H9 (cell line): ENCODE measurements at regions not wholly inside any gene's neighbourhood (a gene's known extent, or its start where the extent isn't known, plus 50 kb on each side); places are given as distances from the start of the nearest gene placed in this dataset.

Experiments
- DNase-seq: peaks from one replicate; pipeline ENCODE4 v3.0.0-alpha.2; 2017
- H2AFZ ChIP-seq: one replicate; pipeline ENCODE4 v1.6.1; 2013; ENCODE audit warnings: mild to moderate bottlenecking, low read length, control low read depth, moderate library complexity
- H2AK5ac ChIP-seq: 2 replicates; pipeline ENCODE4 v1.6.1; 2013; ENCODE audit warnings: low read length, control low read depth, mixed read lengths; ENCODE audit not compliant: insufficient read length
- H2BK120ac ChIP-seq: one replicate; pipeline ENCODE4 v1.6.1; 2013; ENCODE audit warnings: low read depth, mild to moderate bottlenecking, low read length, control low read depth, inconsistent platforms; ENCODE audit not compliant: poor library complexity, severe bottlenecking
- H2BK12ac ChIP-seq: 2 replicates; pipeline ENCODE4 v1.6.1; 2013; ENCODE audit warnings: low read length, control low read depth, mixed read lengths, low read depth; ENCODE audit not compliant: insufficient read length
- H2BK15ac ChIP-seq: 2 replicates; pipeline ENCODE4 v1.6.1; 2013; ENCODE audit warnings: low read depth, low read length, control low read depth
- H2BK20ac ChIP-seq: one replicate; pipeline ENCODE4 v1.6.1; 2013; ENCODE audit warnings: low read depth, mild to moderate bottlenecking, low read length, control low read depth, inconsistent platforms; ENCODE audit not compliant: poor library complexity, severe bottlenecking
- H2BK5ac ChIP-seq: 2 replicates; pipeline ENCODE4 v1.6.1; 2013; ENCODE audit warnings: low read length, control low read depth, mixed read lengths; ENCODE audit not compliant: insufficient read length
- H3K14ac ChIP-seq: 2 replicates; pipeline ENCODE4 v1.6.1; 2013; ENCODE audit warnings: low read length, control low read depth; ENCODE audit not compliant: insufficient read depth
- H3K18ac ChIP-seq: 2 replicates; pipeline ENCODE4 v1.6.1; 2013; ENCODE audit warnings: low read depth, mild to moderate bottlenecking, mixed read lengths, low read length, control low read depth; ENCODE audit not compliant: insufficient read length
- H3K23ac ChIP-seq: 2 replicates; pipeline ENCODE4 v1.6.1; 2013; ENCODE audit warnings: low read length, control low read depth, mixed read lengths, low read depth; ENCODE audit not compliant: insufficient read length
- H3K23me2 ChIP-seq: 2 replicates; pipeline ENCODE4 v1.6.1; 2013; ENCODE audit warnings: low read depth, mild to moderate bottlenecking, mixed read lengths, low read length, control low read depth; ENCODE audit not compliant: insufficient read length, poor library complexity, severe bottlenecking
- H3K27ac ChIP-seq: 2 replicates; pipeline ENCODE4 v1.5.1; 2013; ENCODE audit warnings: low read length, control low read depth, mixed read lengths, low read depth; ENCODE audit not compliant: insufficient read length
- H3K27me3 ChIP-seq: 2 replicates; pipeline ENCODE4 v1.6.1; 2013; ENCODE audit warnings: low read length, control low read depth, inconsistent platforms; ENCODE audit not compliant: insufficient read depth
- H3K4ac ChIP-seq: 2 replicates; pipeline ENCODE4 v1.6.1; 2013; ENCODE audit warnings: low read depth, mild to moderate bottlenecking, control low read depth, inconsistent platforms, low read length, moderate library complexity
- H3K4me1 ChIP-seq: 2 replicates; pipeline ENCODE4 v1.6.1; 2013; ENCODE audit warnings: low read length, control low read depth, inconsistent platforms; ENCODE audit not compliant: insufficient read depth
- H3K4me2 ChIP-seq: 2 replicates; pipeline ENCODE4 v1.6.1; 2013; ENCODE audit warnings: low read length, control low read depth, mixed read lengths; ENCODE audit not compliant: insufficient read length, insufficient read depth
- H3K56ac ChIP-seq: 2 replicates; pipeline ENCODE4 v1.6.1; 2013; ENCODE audit warnings: low read depth, mild to moderate bottlenecking, mixed read lengths, low read length, control low read depth; ENCODE audit not compliant: insufficient read length
- H3K79me1 ChIP-seq: 2 replicates; pipeline ENCODE4 v1.6.1; 2013; ENCODE audit warnings: low read depth, mild to moderate bottlenecking, moderate library complexity, low read length, control low read depth, inconsistent platforms; ENCODE audit not compliant: insufficient read depth, poor library complexity, severe bottlenecking
- H3K79me2 ChIP-seq: 2 replicates; pipeline ENCODE4 v1.6.1; 2013; ENCODE audit warnings: low read length, control low read depth, inconsistent platforms; ENCODE audit not compliant: insufficient read depth
- H3K9ac ChIP-seq: 2 replicates; pipeline ENCODE4 v1.6.1; 2013; ENCODE audit warnings: low read length, control low read depth, mixed read lengths; ENCODE audit not compliant: insufficient read length; ENCODE audit errors: extremely low read depth
- H3K9me3 ChIP-seq: one replicate; pipeline ENCODE4 v1.6.1; 2013; ENCODE audit warnings: low read depth, low read length, inconsistent platforms; ENCODE audit not compliant: control insufficient read depth
- H3T11ph ChIP-seq: one replicate; pipeline ENCODE4 v1.6.1; 2013; ENCODE audit warnings: mild to moderate bottlenecking, low read length, control low read depth, inconsistent platforms
- H4K20me1 ChIP-seq: one replicate; pipeline ENCODE4 v1.6.1; 2013; ENCODE audit not compliant: control insufficient read depth, insufficient read length, insufficient read depth
- H4K5ac ChIP-seq: 2 replicates; pipeline ENCODE4 v1.6.1; 2013; ENCODE audit warnings: low read depth, mild to moderate bottlenecking, mixed read lengths, low read length, control low read depth; ENCODE audit not compliant: insufficient read length
- H4K8ac ChIP-seq: replicated peaks from 2 replicates; pipeline ENCODE4 v1.6.1; 2013; ENCODE audit warnings: low read length, control low read depth, mixed read lengths, low read depth; ENCODE audit not compliant: insufficient read length
- H4K91ac ChIP-seq: 2 replicates; pipeline ENCODE4 v1.6.1; 2013; ENCODE audit warnings: low read depth, mild to moderate bottlenecking, moderate library complexity, mixed read lengths, low read length, control low read depth; ENCODE audit not compliant: insufficient read length
- H3K27ac Mint-ChIP-seq, 3 experiments: 2 replicates in 2 of 3; 3 replicates in 1 of 3; pipeline ENCODE4 v1.8.0; 2020 to 2021; ENCODE audit warnings: mixed read lengths in 3 of 3, mild to moderate bottlenecking in 1 of 3, moderate library complexity in 1 of 3
- H3K27me3 Mint-ChIP-seq: 2 replicates; pipeline ENCODE4 v1.8.0; 2021; ENCODE audit warnings: low read depth, mild to moderate bottlenecking, moderate library complexity, mixed read lengths
- H3K36me3 Mint-ChIP-seq, 3 experiments: 2 replicates in 2 of 3; 3 replicates in 1 of 3; pipeline ENCODE4 v1.8.0; 2020 to 2021; ENCODE audit warnings: low read depth in 3 of 3, mixed read lengths in 3 of 3; ENCODE audit not compliant: insufficient read depth in 1 of 3
- H3K4me1 Mint-ChIP-seq, 2 experiments: 2 replicates each; pipeline ENCODE4 v1.8.0; 2020; ENCODE audit warnings: mixed read lengths in 2 of 2
- H3K4me3 Mint-ChIP-seq, 2 experiments: 2 replicates in 1 of 2; 3 replicates in 1 of 2; pipeline ENCODE4 v1.8.0; 2020 to 2021; ENCODE audit warnings: mild to moderate bottlenecking in 2 of 2, mixed read lengths in 2 of 2, moderate library complexity in 1 of 2
- H3K9me3 Mint-ChIP-seq, 2 experiments: 2 replicates in 1 of 2; 3 replicates in 1 of 2; pipeline ENCODE4 v1.8.0; 2020; ENCODE audit warnings: mild to moderate bottlenecking in 2 of 2, mixed read lengths in 2 of 2, moderate library complexity in 1 of 2
- WGBS: extraction: QIAGEN DNeasy Blood & Tissue Kit; methylation state at CpG from one replicate; pipeline ENCODE4 v1.1.7; 2013; ENCODE audit warnings: missing lambda C conversion rate, low lambda C conversion rate, mixed read lengths; ENCODE audit not compliant: insufficient read length; ENCODE audit errors: extremely low coverage; 5-methylcytosine and 5-hydroxymethylcytosine counted together
- TF ChIP-seq, protein P1 (sequence below): fragments of 200-600 bp; sonication (generic); conservative IDR thresholded peaks from 3 replicates; pipeline ENCODE4 v1.8.0; 2021; ENCODE audit warnings: antibody characterized with exemption, mild to moderate bottlenecking

DNA sequence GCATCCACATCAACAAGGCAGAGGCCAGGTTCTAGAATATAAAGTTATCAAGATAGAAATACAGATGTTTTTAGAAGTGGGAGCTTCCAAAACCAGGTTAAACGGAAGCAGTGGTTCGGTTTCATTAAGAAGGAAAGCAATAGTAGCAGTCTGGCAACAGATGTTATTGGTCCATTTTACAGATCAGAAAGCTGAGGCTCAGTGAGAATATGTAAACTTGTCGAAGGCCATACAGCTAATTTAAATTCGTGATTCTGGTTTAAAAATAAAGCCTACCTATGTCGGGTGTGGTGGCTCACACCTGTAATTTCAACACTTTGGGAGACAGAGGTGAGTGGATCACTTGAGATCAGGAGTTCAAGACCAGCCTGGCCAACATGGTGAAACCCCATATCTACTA is 160.6 kb downstream of the ARRDC3 start:
- Histone ChIP-seq H4K5ac (no peak overlapping the region), H2AFZ (no peak overlapping the region), H3K23me2 (no peaks in the 10 kb centered on the region), H3T11ph (no peak overlapping the region), H3K56ac (no peak overlapping the region), H3K27me3 (no peaks in the 10 kb centered on the region), H3K4me1 (no peaks in the 10 kb centered on the region), H4K8ac (no peak overlapping the region), H2BK12ac (no peak overlapping the region), H2BK20ac (no peak overlapping the region), H3K23ac (no peak overlapping the region), H2BK5ac (no peak overlapping the region), H3K4me2 (no peak overlapping the region), H3K18ac (no peak overlapping the region), H3K79me2 (no peaks in the 10 kb centered on the region; the same call in 1 of the 2 replicates), H4K20me1 (no peaks in the 10 kb centered on the region), H3K79me1 (no peaks in the 10 kb centered on the region), H2AK5ac (no peak overlapping the region), H3K14ac (no peak overlapping the region), H2BK120ac (no peak overlapping the region), H4K91ac (no peak overlapping the region), H3K9me3 (no peaks in the 10 kb centered on the region), H3K27ac (no peak overlapping the region), H3K4ac (no peak overlapping the region), H2BK15ac (no peak overlapping the region), H3K9ac (no peak overlapping the region)
- no CpG with 5 or more reads among the region's 5 CpGs for WGBS
- TF ChIP-seq, protein P1, sequence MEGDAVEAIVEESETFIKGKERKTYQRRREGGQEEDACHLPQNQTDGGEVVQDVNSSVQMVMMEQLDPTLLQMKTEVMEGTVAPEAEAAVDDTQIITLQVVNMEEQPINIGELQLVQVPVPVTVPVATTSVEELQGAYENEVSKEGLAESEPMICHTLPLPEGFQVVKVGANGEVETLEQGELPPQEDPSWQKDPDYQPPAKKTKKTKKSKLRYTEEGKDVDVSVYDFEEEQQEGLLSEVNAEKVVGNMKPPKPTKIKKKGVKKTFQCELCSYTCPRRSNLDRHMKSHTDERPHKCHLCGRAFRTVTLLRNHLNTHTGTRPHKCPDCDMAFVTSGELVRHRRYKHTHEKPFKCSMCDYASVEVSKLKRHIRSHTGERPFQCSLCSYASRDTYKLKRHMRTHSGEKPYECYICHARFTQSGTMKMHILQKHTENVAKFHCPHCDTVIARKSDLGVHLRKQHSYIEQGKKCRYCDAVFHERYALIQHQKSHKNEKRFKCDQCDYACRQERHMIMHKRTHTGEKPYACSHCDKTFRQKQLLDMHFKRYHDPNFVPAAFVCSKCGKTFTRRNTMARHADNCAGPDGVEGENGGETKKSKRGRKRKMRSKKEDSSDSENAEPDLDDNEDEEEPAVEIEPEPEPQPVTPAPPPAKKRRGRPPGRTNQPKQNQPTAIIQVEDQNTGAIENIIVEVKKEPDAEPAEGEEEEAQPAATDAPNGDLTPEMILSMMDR, result no peak
- no peak overlapping the region for H3K27ac Mint-ChIP-seq
- H3K9me3 Mint-ChIP-seq, result no peaks in the 10 kb centered on the region
- no peak overlapping the region for H3K4me3 Mint-ChIP-seq
- H3K27me3 Mint-ChIP-seq, result no peaks in the 10 kb centered on the region
- peaks cover 0 to 5% of the 10 kb centered on the region in 2 experiments; a peak in 3 of 4 replicates for H3K4me1 Mint-ChIP-seq
- DNase-seq, result no peak
- H3K36me3 Mint-ChIP-seq, result no peaks in the 10 kb centered on the region
